IMR-90 (cell line): ENCODE measurements at regions not wholly inside any gene's neighbourhood (a gene's known extent, or its start where the extent isn't known, plus 50 kb on each side); places are given as distances from the start of the nearest gene placed in this dataset.

Experiments
- ATAC-seq: fragments of 200-7000 bp; cut with Tn5 transposase; 2 replicates; pipeline ENCODE4 v1.9.1; 2020; ENCODE audit warnings: low read depth, mild to moderate bottlenecking, moderate library complexity
- BruUV-seq: library from RNA; stranded (reverse); fragments of 400-500 nt; replicated peaks from 2 replicates; lab custom pipeline; 2021; lab: Mats Ljungman, UMichigan
- CTCF ChIA-PET: fragments of 300-600 bp; formaldehyde crosslinking; extraction: SDS; loops from one replicate; lab custom pipeline; 2021; ENCODE audit warnings: antibody characterized with exemption; lab: Yijun Ruan, JAX
- POLR2A ChIA-PET: fragments of 300-600 bp; sonication (Branson Sonifier 250); formaldehyde crosslinking; loops from one replicate; lab custom pipeline; 2022; ENCODE audit warnings: antibody characterized with exemption; ENCODE audit not compliant: unreplicated experiment; lab: Charles Lee
- DNase-seq: peaks from one replicate; pipeline ENCODE4 v3.0.0; 2013
- H2AFZ ChIP-seq: replicated peaks from 2 replicates; pipeline ENCODE3; 2013; ENCODE audit warnings: low read length, mild to moderate bottlenecking; ENCODE audit not compliant: poor library complexity
- H2AK5ac ChIP-seq: 2 replicates; pipeline ENCODE4 v1.6.1; 2013; ENCODE audit warnings: low read depth, low read length, inconsistent platforms
- H2AK9ac ChIP-seq: replicated peaks from 2 replicates; pipeline ENCODE3; 2013; ENCODE audit warnings: mild to moderate bottlenecking, low read depth, low read length, moderate library complexity; ENCODE audit not compliant: poor library complexity
- H2BK120ac ChIP-seq: 2 replicates; pipeline ENCODE4 v1.6.1; 2013; ENCODE audit warnings: low read depth, low read length, inconsistent platforms
- H2BK15ac ChIP-seq: 3 replicates; pipeline ENCODE4 v1.6.1; 2013; ENCODE audit warnings: low read depth, low read length, inconsistent platforms
- H2BK20ac ChIP-seq: 2 replicates; pipeline ENCODE4 v1.6.1; 2013; ENCODE audit warnings: low read depth, mild to moderate bottlenecking, inconsistent platforms, low read length, moderate library complexity
- H2BK5ac ChIP-seq: 2 replicates; pipeline ENCODE4 v1.6.1; 2013; ENCODE audit warnings: mild to moderate bottlenecking, low read depth, low read length, inconsistent platforms; ENCODE audit not compliant: poor library complexity, severe bottlenecking
- H3K14ac ChIP-seq: replicated peaks from 2 replicates; pipeline ENCODE4 v1.6.1; 2013; ENCODE audit warnings: low read depth, low read length, inconsistent platforms
- H3K18ac ChIP-seq: 2 replicates; pipeline ENCODE4 v1.6.1; 2013; ENCODE audit warnings: low read depth, low read length, control low read depth
- H3K23ac ChIP-seq: 2 replicates; pipeline ENCODE4 v1.6.1; 2013; ENCODE audit warnings: low read depth, low read length, inconsistent platforms
- H3K27ac ChIP-seq: 2 replicates; pipeline ENCODE4 v1.5.1; 2013; ENCODE audit warnings: mild to moderate bottlenecking, control low read depth, low read length; ENCODE audit not compliant: insufficient read depth
- H3K27me3 ChIP-seq: 2 replicates; pipeline ENCODE4 v1.6.1; 2013; ENCODE audit warnings: low read length; ENCODE audit not compliant: control insufficient read depth, insufficient read depth
- H3K36me3 ChIP-seq: 2 replicates; pipeline ENCODE4 v1.6.1; 2013; ENCODE audit warnings: low read length, mixed read lengths; ENCODE audit not compliant: control insufficient read depth, insufficient read depth
- H3K4ac ChIP-seq: 2 replicates; pipeline ENCODE4 v1.6.1; 2013; ENCODE audit warnings: low read depth, low read length, inconsistent platforms
- H3K4me1 ChIP-seq: 2 replicates; pipeline ENCODE4 v1.6.1; 2013; ENCODE audit warnings: low read length, mixed read lengths; ENCODE audit not compliant: control insufficient read depth, insufficient read depth
- H3K4me2 ChIP-seq: 2 replicates; pipeline ENCODE4 v1.6.1; 2013; ENCODE audit warnings: low read depth, mild to moderate bottlenecking, control low read depth, low read length, moderate library complexity
- H3K4me3 ChIP-seq: 2 replicates; pipeline ENCODE4 v1.5.1; 2013; ENCODE audit warnings: low read depth, mild to moderate bottlenecking, control low read depth, low read length, moderate library complexity; ENCODE audit not compliant: insufficient read depth
- H3K56ac ChIP-seq: 2 replicates; pipeline ENCODE4 v1.6.1; 2013; ENCODE audit warnings: low read length, inconsistent platforms; ENCODE audit not compliant: insufficient read depth; ENCODE audit errors: extremely low read depth
- H3K79me1 ChIP-seq, 2 experiments: 2 replicates each; pipeline ENCODE4 v1.6.1; 2013; ENCODE audit warnings: low read length in 2 of 2, inconsistent platforms in 1 of 2, low read depth in 1 of 2
- H3K9ac ChIP-seq: 2 replicates; pipeline ENCODE4 v1.6.1; 2013; ENCODE audit warnings: low read depth, low read length, control low read depth
- H3K9me1 ChIP-seq: 2 replicates; pipeline ENCODE4 v1.6.1; 2013; ENCODE audit warnings: low read length, inconsistent platforms; ENCODE audit not compliant: insufficient read depth
- H3K9me3 ChIP-seq: 2 replicates; pipeline ENCODE4 v1.6.1; 2013; ENCODE audit warnings: low read length; ENCODE audit not compliant: control insufficient read depth, insufficient read depth
- H4K20me1 ChIP-seq: 2 replicates; pipeline ENCODE4 v1.6.1; 2013; ENCODE audit warnings: low read length, inconsistent platforms; ENCODE audit not compliant: insufficient read depth
- H4K5ac ChIP-seq: 2 replicates; pipeline ENCODE4 v1.6.1; 2013; ENCODE audit warnings: mild to moderate bottlenecking, low read depth, low read length, control low read depth
- H4K8ac ChIP-seq, 2 experiments: 2 replicates each; pipeline ENCODE4 v1.6.1; 2013; ENCODE audit warnings: low read depth in 2 of 2, low read length in 2 of 2, control low read depth in 1 of 2, inconsistent platforms in 1 of 2
- H4K91ac ChIP-seq: 2 replicates; pipeline ENCODE4 v1.6.1; 2013; ENCODE audit warnings: low read depth, low read length, inconsistent platforms; ENCODE audit not compliant: insufficient read depth
- BHLHE40 ChIP-seq: fragments of 150-350 bp; IDR thresholded peaks from 2 replicates; pipeline ENCODE4 v1.6.1; 2016; ENCODE audit warnings: mild to moderate bottlenecking, low read depth, low read length
- CEBPB ChIP-seq: IDR thresholded peaks from 2 replicates; pipeline ENCODE4 v1.6.1; 2012; ENCODE audit warnings: low read depth, low read length, improper control_type of control experiment
- CHD1 ChIP-seq: IDR thresholded peaks from 2 replicates; pipeline ENCODE4 v1.6.1; 2012; ENCODE audit warnings: low read depth, low read length, improper control_type of control experiment
- CTCF ChIP-seq: conservative IDR thresholded peaks from 2 replicates; pipeline ENCODE4 v1.5.1; 2012; ENCODE audit warnings: mild to moderate bottlenecking, low read depth, low read length, improper control_type of control experiment
- ELK1 ChIP-seq: fragments of 150-350 bp; IDR thresholded peaks from 2 replicates; pipeline ENCODE4 v1.6.1; 2016; ENCODE audit warnings: low read depth, mild to moderate bottlenecking, low read length, moderate library complexity, borderline replicate concordance
- FOS ChIP-seq: fragments of 150-350 bp; IDR thresholded peaks from 2 replicates; pipeline ENCODE4 v1.6.1; 2016; ENCODE audit warnings: low read depth, low read length
- MAFK ChIP-seq: IDR thresholded peaks from 2 replicates; pipeline ENCODE4 v1.6.1; 2012; ENCODE audit warnings: low read depth, low read length, improper control_type of control experiment
- MAZ ChIP-seq: IDR thresholded peaks from 2 replicates; pipeline ENCODE4 v1.6.1; 2012; ENCODE audit warnings: low read depth, mild to moderate bottlenecking, low read length, improper control_type of control experiment, moderate library complexity, borderline replicate concordance
- MXI1 ChIP-seq: IDR thresholded peaks from 2 replicates; pipeline ENCODE4 v1.6.1; 2012; ENCODE audit warnings: low read depth, mild to moderate bottlenecking, low read length, moderate library complexity, borderline replicate concordance
- NFE2L2 ChIP-seq: fragments of 150-350 bp; IDR thresholded peaks from 2 replicates; pipeline ENCODE4 v1.6.1; 2016; ENCODE audit warnings: low read depth, mild to moderate bottlenecking, low read length
- POLR2A ChIP-seq: IDR thresholded peaks from 2 replicates; pipeline ENCODE4 v1.6.1; 2012; ENCODE audit warnings: mild to moderate bottlenecking, low read depth, low read length
- RAD21 ChIP-seq: IDR thresholded peaks from 2 replicates; pipeline ENCODE4 v1.6.1; 2012; ENCODE audit warnings: low read length, improper control_type of control experiment
- RFX5 ChIP-seq: IDR thresholded peaks from 2 replicates; pipeline ENCODE4 v1.8.0; 2012; ENCODE audit warnings: low read depth, mild to moderate bottlenecking, low read length, moderate library complexity
- USF2 ChIP-seq: fragments of 150-350 bp; IDR thresholded peaks from 2 replicates; pipeline ENCODE4 v1.6.1; 2017; ENCODE audit warnings: mild to moderate bottlenecking, antibody characterized with exemption, low read length, low read depth
- WGBS, 2 experiments: methylation state at CpG; one replicate each; pipeline versions ENCODE4 v1.1.5 to v1.1.7; 2013; ENCODE audit warnings: missing lambda C conversion rate in 2 of 2; ENCODE audit not compliant: insufficient read length in 1 of 2; ENCODE audit errors: extremely low coverage in 2 of 2; 5-methylcytosine and 5-hydroxymethylcytosine counted together
- dilution Hi-C: fragments of 300-500 bp; cut with HindIII; formaldehyde crosslinking; loops from one replicate; pipeline ENCODE4 v1.14.3; 2018; ENCODE audit warnings: low sequenced_read_pairs; ENCODE audit not compliant: unreplicated experiment
- in situ Hi-C: fragments of 300-500 bp; cut with MboI; formaldehyde crosslinking; loops from 3 replicates; pipeline ENCODE4 v1.14.3; 2019; ENCODE audit warnings: low sequenced_read_pairs, inconsistent platforms, mixed read lengths
- intact Hi-C: fragments of 100-400 bp; cut with micrococcal nuclease; formaldehyde crosslinking; loops from 2 replicates; pipeline ENCODE4 v1.10.0; 2022

GRCh38 chr2:122063716-122064115 lies 308.3 kb downstream of the TSN start:
- Histone ChIP-seq H3K4me2 (no peak overlapping the region), H3K56ac (no peak overlapping the region), H3K4me3 (no peak overlapping the region), H3K27me3 (no peaks in the 10 kb centered on the region), H2BK20ac (no peak overlapping the region), H3K9me1 (no peaks in the 10 kb centered on the region), H3K9ac (no peak overlapping the region), H3K27ac (no peak overlapping the region), H4K5ac (no peak overlapping the region), H4K91ac (no peak overlapping the region), H2AK9ac (no peak overlapping the region), H2AK5ac (no peak overlapping the region), H3K4me1 (no peaks in the 10 kb centered on the region), H3K79me1 (no peaks in the 10 kb centered on the region), H3K14ac (no peak overlapping the region), H2BK120ac (no peak overlapping the region), H4K20me1 (no peaks in the 10 kb centered on the region), H2BK5ac (no peak overlapping the region), H2BK15ac (no peak overlapping the region), H3K23ac (no peak overlapping the region), H3K36me3 (no peaks in the 10 kb centered on the region), H4K8ac (no peak overlapping the region), H3K18ac (no peak overlapping the region), H3K9me3 (no peaks in the 10 kb centered on the region), H3K4ac (no peak overlapping the region), H2AFZ (no peak overlapping the region)
- DNase-seq = peak; percentile 5
- dilution Hi-C loops = no loop called here
- in situ Hi-C loops = no loop called here
- ATAC-seq = no peak
- intact Hi-C loops = no loop called here
- TF ChIP-seq CEBPB = no peak
- no peak for TF ChIP-seq CHD1
- TF ChIP-seq BHLHE40 = no peak
- no peak for TF ChIP-seq RAD21
- TF ChIP-seq NFE2L2 = no peak
- TF ChIP-seq POLR2A = no peak
- no peak for TF ChIP-seq MAFK
- TF ChIP-seq MXI1 = no peak
- no peak for TF ChIP-seq MAZ
- no peak for TF ChIP-seq FOS
- no peak for TF ChIP-seq RFX5
- TF ChIP-seq USF2 = no peak
- no peak for TF ChIP-seq CTCF
- no peak for TF ChIP-seq ELK1
- ChIA-PET POLR2A (no interaction called here), CTCF (no interaction called here)
- WGBS, 2 experiments = no CpG with 5 or more reads among the region's 3 CpGs
- BruUV-seq = no TSS peak
